H1 (cell line): ENCODE measurements at regions not wholly inside any gene's neighbourhood (a gene's known extent, or its start where the extent isn't known, plus 50 kb on each side); places are given as distances from the start of the nearest gene placed in this dataset.

Source experiments
- EP300 ChIP-seq, 2 experiments: IDR thresholded peaks; 1 replicate in 1 of 2; 2 replicates in 1 of 2; pipeline ENCODE4 v1.6.1; 2011 to 2012; ENCODE audit warnings: low read depth in 2 of 2, low read length in 2 of 2, mild to moderate bottlenecking in 2 of 2, borderline replicate concordance in 1 of 2, inconsistent platforms in 1 of 2, moderate library complexity in 1 of 2
- RAD21 ChIP-seq, 2 experiments: IDR thresholded peaks in 1 of 2; conservative IDR thresholded peaks in 1 of 2; 2 replicates each; pipeline ENCODE4 v1.6.1; 2011; ENCODE audit warnings: low read depth in 2 of 2, low read length in 2 of 2, improper control_type of control experiment in 1 of 2, inconsistent platforms in 1 of 2, mild to moderate bottlenecking in 1 of 2, moderate library complexity in 1 of 2

GRCh38 chr12:75773377-75773776 is 258.2 kb downstream of the PHLDA1 start:
- no peak for TF ChIP-seq RAD21 (IDR thresholded peaks at IDR 0.05 in 1 of 2, conservative IDR thresholded peaks at IDR 0.05 in 1 of 2; ENCODE audit: low read depth in 2 of 2, low read length in 2 of 2)
- TF ChIP-seq EP300 (IDR thresholded peaks at IDR 0.05; ENCODE audit: borderline replicate concordance in 1 of 2, low read depth in 2 of 2, low read length in 2 of 2): no peak
